SU-DHL-6 (cell line): ENCODE measurements at regions not wholly inside any gene's neighbourhood (a gene's known extent, or its start where the extent isn't known, plus 50 kb on each side); places are given as distances from the start of the nearest gene placed in this dataset.

Experiments used
- H2AFZ ChIP-seq: fragments of 200-600 bp; sonication (generic); 2 replicates; pipeline ENCODE4 v1.6.1; 2014; ENCODE audit warnings: low read depth, mild to moderate bottlenecking, moderate library complexity, mixed read lengths, antibody characterized with exemption, low read length; ENCODE audit not compliant: severe bottlenecking
- H3F3A ChIP-seq: fragments of 200-600 bp; shearing (Covaris generic); 2 replicates; pipeline ENCODE4 v1.6.0; 2016; ENCODE audit warnings: antibody characterized with exemption, mild to moderate bottlenecking; ENCODE audit not compliant: insufficient read depth
- H3K27ac ChIP-seq: fragments of 200-600 bp; sonication (generic); 2 replicates; pipeline ENCODE4 v1.5.1; 2016; ENCODE audit warnings: low read depth, mild to moderate bottlenecking, low read length, moderate library complexity, mixed read lengths
- H3K27me3 ChIP-seq: fragments of 200-600 bp; sonication (generic), shearing (Covaris generic); 2 replicates; pipeline ENCODE4 v1.6.0; 2014; ENCODE audit warnings: mild to moderate bottlenecking, low read length
- H3K36me3 ChIP-seq: fragments of 200-600 bp; sonication (generic); 2 replicates; pipeline ENCODE4 v1.6.1; 2014; ENCODE audit warnings: mild to moderate bottlenecking, low read length, mixed read lengths
- H3K4me2 ChIP-seq: fragments of 300-600, 200-600 bp; shearing (Covaris generic), sonication (generic); 2 replicates; pipeline ENCODE4 v1.6.0; 2014; ENCODE audit warnings: low read length, low read depth, mild to moderate bottlenecking; ENCODE audit not compliant: poor library complexity, severe bottlenecking
- H3K4me3 ChIP-seq: fragments of 200-600 bp; sonication (generic); 2 replicates; pipeline ENCODE4 v1.5.1; 2014; ENCODE audit warnings: antibody characterized with exemption, low read length, mild to moderate bottlenecking, mixed read lengths; ENCODE audit not compliant: insufficient read depth, poor library complexity, severe bottlenecking
- H3K79me2 ChIP-seq: fragments of 200-600 bp; sonication (generic); 2 replicates; pipeline ENCODE4 v1.6.1; 2014; ENCODE audit warnings: mild to moderate bottlenecking, low read length, moderate library complexity; ENCODE audit not compliant: insufficient read depth
- H3K9ac ChIP-seq: fragments of 200-600 bp; sonication (generic); 2 replicates; pipeline ENCODE4 v1.7.0; 2014; ENCODE audit warnings: mild to moderate bottlenecking, low read length
- H3K9me2 ChIP-seq: fragments of 200-600 bp; sonication (generic); replicated peaks from 2 replicates; pipeline ENCODE4 v1.6.1; 2014; ENCODE audit warnings: low read length; ENCODE audit not compliant: insufficient read depth
- H3K9me3 ChIP-seq: fragments of 200-600 bp; sonication (generic); 2 replicates; pipeline ENCODE4 v1.6.1; 2014; ENCODE audit warnings: low read length, mixed read lengths; ENCODE audit not compliant: insufficient read depth
- H4K20me1 ChIP-seq: fragments of 200-600 bp; sonication (generic); 2 replicates; pipeline ENCODE4 v1.6.1; 2014; ENCODE audit warnings: low read depth, mild to moderate bottlenecking, antibody characterized with exemption, low read length, moderate library complexity, mixed read lengths
- CTCF ChIP-seq: fragments of 200-600 bp; sonication (generic); IDR thresholded peaks from one replicate; pipeline ENCODE4 v1.5.1; 2017; ENCODE audit warnings: antibody characterized with exemption, mild to moderate bottlenecking, low read length, moderate library complexity; ENCODE audit not compliant: insufficient read depth, poor library complexity, severe bottlenecking
- EZH2phosphoT487 ChIP-seq: fragments of 200-600 bp; sonication (generic), shearing (Covaris generic); conservative IDR thresholded peaks from 2 replicates; pipeline ENCODE4 v1.6.1; 2018; ENCODE audit warnings: mild to moderate bottlenecking, antibody characterized with exemption, low read length, moderate library complexity, mixed read lengths

GRCh38 chr14:43247877-43248276 lies 1259.2 kb downstream of the FSCB start:
- no peaks in the 10 kb centered on the region for H3K9me3 ChIP-seq
- no peak overlapping the region for H3K4me3 ChIP-seq
- no peak overlapping the region for H3K4me2 ChIP-seq
- H3K9me2 ChIP-seq: no peaks in the 10 kb centered on the region
- no peak overlapping the region for H3K9ac ChIP-seq
- no peaks in the 10 kb centered on the region for H4K20me1 ChIP-seq
- no peak overlapping the region for H2AFZ ChIP-seq
- no peaks in the 10 kb centered on the region for H3K36me3 ChIP-seq
- H3K27me3 ChIP-seq: no peaks in the 10 kb centered on the region
- H3F3A ChIP-seq: no peaks in the 10 kb centered on the region
- H3K79me2 ChIP-seq: no peaks in the 10 kb centered on the region
- H3K27ac ChIP-seq: no peak overlapping the region
- TF ChIP-seq CTCF (no peak), EZH2phosphoT487 (no peak)

DNA sequence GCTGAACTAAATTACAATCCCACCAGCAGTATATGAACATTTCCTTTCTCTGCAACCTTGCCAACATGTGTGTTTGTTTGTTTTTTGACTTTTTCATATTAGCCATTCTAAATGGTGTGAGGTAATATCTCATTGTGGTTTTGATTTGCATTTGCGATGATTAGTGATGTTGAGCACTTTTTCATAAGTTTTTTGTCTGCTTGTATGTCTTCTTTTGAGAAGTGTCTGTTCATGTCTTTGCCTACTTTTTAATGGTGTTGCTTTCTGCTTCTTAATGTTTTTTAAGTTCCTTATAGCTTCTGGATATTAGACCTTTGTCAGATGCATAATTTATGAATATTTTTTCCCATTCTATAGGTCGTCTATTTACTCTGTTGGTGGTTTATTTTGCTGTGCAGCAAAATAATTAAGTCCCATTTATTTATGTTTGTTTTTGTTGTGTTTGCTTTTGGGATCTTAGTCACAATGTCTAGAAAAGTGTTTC lies 1262.9 kb downstream of the FSCB start:
- no peaks in the 10 kb centered on the region for H3K36me3 ChIP-seq
- TF ChIP-seq CTCF (no peak), EZH2phosphoT487 (no peak)
- H3K79me2 ChIP-seq: no peaks in the 10 kb centered on the region
- H3K9me2 ChIP-seq: no peaks in the 10 kb centered on the region
- H3K9ac ChIP-seq: no peak overlapping the region
- H3K4me2 ChIP-seq: no peak overlapping the region
- no peaks in the 10 kb centered on the region for H3F3A ChIP-seq
- H2AFZ ChIP-seq: no peak overlapping the region
- H3K9me3 ChIP-seq: no peaks in the 10 kb centered on the region
- no peaks in the 10 kb centered on the region for H4K20me1 ChIP-seq
- H3K4me3 ChIP-seq: no peak overlapping the region
- no peak overlapping the region for H3K27ac ChIP-seq
- no peaks in the 10 kb centered on the region for H3K27me3 ChIP-seq

- Histone ChIP-seq H3K4me3 (no peak overlapping the region), H3K9ac (no peak overlapping the region), H3K36me3 (no peaks in the 10 kb centered on the region), H3K27ac (no peak overlapping the region), H4K20me1 (no peaks in the 10 kb centered on the region), H3F3A (no peaks in the 10 kb centered on the region), H3K79me2 (no peaks in the 10 kb centered on the region), H2AFZ (no peak overlapping the region), H3K27me3 (no peaks in the 10 kb centered on the region), H3K9me2 (no peaks in the 10 kb centered on the region), H3K4me2 (no peak overlapping the region), H3K9me3 (no peaks in the 10 kb centered on the region)
- TF ChIP-seq CTCF: no peak
- TF ChIP-seq EZH2phosphoT487: no peak
Measured at GRCh38 chr14:43243168-43243567, 1263.9 kb downstream of the FSCB start.

GRCh38 chr14:43232261-43232660 lies 1274.8 kb downstream of the FSCB start:
- H3K4me2 ChIP-seq: no peak overlapping the region
- no peaks in the 10 kb centered on the region for H3K9me2 ChIP-seq
- H3K4me3 ChIP-seq: no peak overlapping the region
- no peaks in the 10 kb centered on the region; the same call in 1 of the 2 replicates for H3K36me3 ChIP-seq
- H3K27ac ChIP-seq: no peak overlapping the region
- H3F3A ChIP-seq: no peaks in the 10 kb centered on the region
- H3K79me2 ChIP-seq: no peaks in the 10 kb centered on the region
- no peaks in the 10 kb centered on the region for H3K27me3 ChIP-seq
- no peaks in the 10 kb centered on the region for H4K20me1 ChIP-seq
- no peaks in the 10 kb centered on the region for H3K9me3 ChIP-seq
- TF ChIP-seq EZH2phosphoT487: no peak
- no peak for TF ChIP-seq CTCF
- H2AFZ ChIP-seq: no peak overlapping the region
- H3K9ac ChIP-seq: no peak overlapping the region
